CD4-positive, alpha-beta memory T cell (primary cell): ENCODE measurements at regions not wholly inside any gene's neighbourhood (a gene's known extent, or its start where the extent isn't known, plus 50 kb on each side); places are given as distances from the start of the nearest gene placed in this dataset.
"Not testable (repeated sequence)": the region's sequence is repeated elsewhere in the genome, so short reads cannot be mapped to it uniquely, and the experiment has no call there.

Experiments
- CTCF ChIA-PET: fragments of 350-600 bp; sonication (Branson Sonifier 250); formaldehyde crosslinking; loops from one replicate; lab custom pipeline; 2021; ENCODE audit warnings: inconsistent platforms; ENCODE audit not compliant: partially characterized antibody; lab: Charles Lee
- POLR2A ChIA-PET: fragments of 350-600 bp; sonication (Branson Sonifier 250); formaldehyde crosslinking; loops from one replicate; lab custom pipeline; 2021; ENCODE audit not compliant: partially characterized antibody; lab: Charles Lee
- DNase-seq, 5 donors: peaks; one replicate each; pipeline versions ENCODE4 v3.0.0 to v3.0.0-alpha.2; 2020 to 2022; ENCODE audit warnings: mixed read lengths in 1 of 5
- H3K27ac ChIP-seq: one replicate; pipeline ENCODE4 v1.7.0; 2013; ENCODE audit warnings: low read depth, low read length
- H3K27me3 ChIP-seq: 2 replicates; pipeline ENCODE4 v1.7.0; 2013; ENCODE audit warnings: mild to moderate bottlenecking, low read length, moderate library complexity; ENCODE audit not compliant: insufficient read depth
- H3K36me3 ChIP-seq: 2 replicates; pipeline ENCODE4 v1.7.0; 2013; ENCODE audit warnings: mild to moderate bottlenecking, low read length, moderate library complexity; ENCODE audit not compliant: insufficient read depth
- H3K4me1 ChIP-seq: 2 replicates; pipeline ENCODE4 v1.7.0; 2013; ENCODE audit warnings: mild to moderate bottlenecking, low read length, moderate library complexity; ENCODE audit not compliant: insufficient read depth
- H3K4me3 ChIP-seq, 2 donors: one replicate each; pipeline ENCODE4 v1.7.0; 2013; ENCODE audit warnings: low read length in 2 of 2, mild to moderate bottlenecking in 1 of 2
- H3K9me3 ChIP-seq, 2 donors: one replicate each; pipeline ENCODE4 v1.7.0; 2013; ENCODE audit warnings: low read length in 2 of 2, control low read depth in 1 of 2; ENCODE audit not compliant: control insufficient read depth in 1 of 2
- H3K27ac Mint-ChIP-seq, 7 donors: one replicate each; pipeline ENCODE4 v1.8.0; 2020 to 2021; ENCODE audit warnings: mixed read lengths in 7 of 7, mild to moderate bottlenecking in 6 of 7, inconsistent platforms in 3 of 7, moderate library complexity in 3 of 7
- H3K27me3 Mint-ChIP-seq, 2 donors: one replicate each; pipeline ENCODE4 v1.8.0; 2020 to 2021; ENCODE audit warnings: mixed read lengths in 2 of 2
- H3K36me3 Mint-ChIP-seq, 2 donors: one replicate each; pipeline ENCODE4 v1.8.0; 2020 to 2021; ENCODE audit warnings: mixed read lengths in 2 of 2, inconsistent platforms in 1 of 2, mild to moderate bottlenecking in 1 of 2
- H3K4me1 Mint-ChIP-seq, 4 donors: one replicate each; pipeline ENCODE4 v1.8.0; 2020 to 2021; ENCODE audit warnings: mixed read lengths in 4 of 4, mild to moderate bottlenecking in 1 of 4
- H3K4me3 Mint-ChIP-seq, 8 donors: one replicate each; pipeline ENCODE4 v1.8.0; 2020 to 2021; ENCODE audit warnings: mixed read lengths in 8 of 8, mild to moderate bottlenecking in 7 of 8, moderate library complexity in 6 of 8, inconsistent platforms in 3 of 8
- H3K9me3 Mint-ChIP-seq, 8 donors: one replicate each; pipeline ENCODE4 v1.8.0; 2020 to 2021; ENCODE audit warnings: mixed read lengths in 8 of 8, mild to moderate bottlenecking in 5 of 8, inconsistent platforms in 3 of 8, moderate library complexity in 1 of 8
- intact Hi-C: fragments of 100-400 bp; cut with micrococcal nuclease; formaldehyde crosslinking; loops from one replicate; pipeline ENCODE4 v1.15.1; 2023

GRCh38 chr9:80493258-80493657 lies 921.5 kb downstream of the TLE4 start:
- H3K4me3 ChIP-seq = no peak overlapping the region
- no peaks in the 10 kb centered on the region for H3K4me1 ChIP-seq
- intact Hi-C loops = no loop called here
- H3K36me3 ChIP-seq = no peaks in the 10 kb centered on the region
- peaks cover 0 to 9% (median 5%) of the 10 kb centered on the region in 8 donors for H3K9me3 Mint-ChIP-seq
- H3K27me3 ChIP-seq = no peaks in the 10 kb centered on the region
- H3K27ac ChIP-seq = no peak overlapping the region
- H3K27ac Mint-ChIP-seq = no peak overlapping the region
- H3K9me3 ChIP-seq = peaks cover 0 to 3% of the 10 kb centered on the region in 2 donors
- no peaks in the 10 kb centered on the region for H3K4me1 Mint-ChIP-seq
- CTCF ChIA-PET = no interaction called here
- H3K4me3 Mint-ChIP-seq = no peak overlapping the region
- H3K27me3 Mint-ChIP-seq = no peaks in the 10 kb centered on the region
- POLR2A ChIA-PET = no interaction called here
- DNase-seq = no peak
- H3K36me3 Mint-ChIP-seq = no peaks in the 10 kb centered on the region

- peaks cover 0 to 2% of the 10 kb centered on the region in 2 donors for H3K9me3 ChIP-seq
- H3K27me3 Mint-ChIP-seq = no peaks in the 10 kb centered on the region
- POLR2A ChIA-PET = no interaction called here
- no peaks in the 10 kb centered on the region for H3K4me1 ChIP-seq
- intact Hi-C loops = no loop called here
- H3K4me3 Mint-ChIP-seq = no peak overlapping the region
- no peak for DNase-seq
- no peaks in the 10 kb centered on the region for H3K36me3 Mint-ChIP-seq
- no peaks in the 10 kb centered on the region for H3K27me3 ChIP-seq
- no peaks in the 10 kb centered on the region for H3K4me1 Mint-ChIP-seq
- CTCF ChIA-PET = no interaction called here
- H3K27ac Mint-ChIP-seq = no peak overlapping the region
- H3K9me3 Mint-ChIP-seq = peaks cover 0 to 9% (median 4%) of the 10 kb centered on the region in 8 donors
- H3K4me3 ChIP-seq = no peak overlapping the region
- no peak overlapping the region for H3K27ac ChIP-seq
- H3K36me3 ChIP-seq = no peaks in the 10 kb centered on the region
Measured at GRCh38 chr9:80492221-80492620, 920.5 kb downstream of the TLE4 start.

GRCh38 chr9:80491086-80491696 lies 919.4 kb downstream of the TLE4 start:
- H3K36me3 ChIP-seq = no peaks in the 10 kb centered on the region
- POLR2A ChIA-PET = no interaction called here
- H3K36me3 Mint-ChIP-seq = no peaks in the 10 kb centered on the region
- H3K27ac Mint-ChIP-seq = no peak overlapping the region
- H3K4me1 Mint-ChIP-seq = no peaks in the 10 kb centered on the region
- DNase-seq = no peak
- peaks cover 0 to 9% (median 0%) of the 10 kb centered on the region in 8 donors for H3K9me3 Mint-ChIP-seq
- CTCF ChIA-PET = no interaction called here
- H3K27me3 Mint-ChIP-seq = no peaks in the 10 kb centered on the region
- H3K27ac ChIP-seq = no peak overlapping the region
- H3K4me3 Mint-ChIP-seq = no peak overlapping the region
- no peaks in the 10 kb centered on the region for H3K27me3 ChIP-seq
- H3K4me1 ChIP-seq = no peaks in the 10 kb centered on the region
- no peak overlapping the region for H3K4me3 ChIP-seq
- intact Hi-C loops = no loop called here
- no peaks in the 10 kb centered on the region for H3K9me3 ChIP-seq

- Mint-ChIP-seq H3K27ac (no peak overlapping the region), H3K4me1 (no peaks in the 10 kb centered on the region), H3K36me3 (no peaks in the 10 kb centered on the region), H3K9me3 (peaks cover 0 to 9% (median 0%) of the 10 kb centered on the region in 8 donors), H3K27me3 (no peaks in the 10 kb centered on the region), H3K4me3 (no peak overlapping the region)
- CTCF ChIA-PET = no interaction called here
- DNase-seq = no peak
- no peak overlapping the region for H3K27ac ChIP-seq
- no peaks in the 10 kb centered on the region for H3K27me3 ChIP-seq
- no peaks in the 10 kb centered on the region for H3K9me3 ChIP-seq
- H3K36me3 ChIP-seq = no peaks in the 10 kb centered on the region
- no peak overlapping the region for H3K4me3 ChIP-seq
- H3K4me1 ChIP-seq = no peaks in the 10 kb centered on the region
- intact Hi-C loops = no loop called here
- POLR2A ChIA-PET = no interaction called here
Measured at GRCh38 chr9:80489329-80489728, 917.6 kb downstream of the TLE4 start.

- Mint-ChIP-seq H3K9me3 (peaks cover under 1 to 19% (median 8%) of the 10 kb centered on the region in 8 donors), H3K27ac (no peak overlapping the region), H3K27me3 (no peaks in the 10 kb centered on the region), H3K36me3 (no peaks in the 10 kb centered on the region), H3K4me1 (no peaks in the 10 kb centered on the region), H3K4me3 (no peak overlapping the region)
- POLR2A ChIA-PET = no interaction called here
- H3K4me1 ChIP-seq = no peaks in the 10 kb centered on the region
- no peaks in the 10 kb centered on the region for H3K27me3 ChIP-seq
- H3K4me3 ChIP-seq = no peak overlapping the region
- H3K27ac ChIP-seq = no peak overlapping the region
- CTCF ChIA-PET = no interaction called here
- DNase-seq = no peak
- H3K36me3 ChIP-seq = no peaks in the 10 kb centered on the region
- H3K9me3 ChIP-seq = no peaks in the 10 kb centered on the region
- intact Hi-C loops = no loop called here
Measured at GRCh38 chr9:80485420-80486250, 913.9 kb downstream of the TLE4 start.

GRCh38 chr9:80482251-80482650 lies 910.5 kb downstream of the TLE4 start:
- peaks cover 2 to 21% (median 13%) of the 10 kb centered on the region in 8 donors for H3K9me3 Mint-ChIP-seq
- H3K27me3 ChIP-seq, POLR2A ChIA-PET, CTCF ChIA-PET, H3K36me3 ChIP-seq, H3K4me1 Mint-ChIP-seq, H3K36me3 Mint-ChIP-seq, H3K27ac ChIP-seq, H3K27me3 Mint-ChIP-seq, H3K4me3 Mint-ChIP-seq, DNase-seq, H3K4me3 ChIP-seq, H3K9me3 ChIP-seq, H3K27ac Mint-ChIP-seq, intact Hi-C loops, H3K4me1 ChIP-seq: not testable (repeated sequence)

GRCh38 chr9:80467632-80468031 lies 895.9 kb downstream of the TLE4 start:
- no peaks in the 10 kb centered on the region for H3K4me1 Mint-ChIP-seq
- intact Hi-C loops = no loop called here
- no peak overlapping the region for H3K4me3 ChIP-seq
- H3K27me3 Mint-ChIP-seq = no peaks in the 10 kb centered on the region
- ChIA-PET POLR2A (no interaction called here), CTCF (no interaction called here)
- H3K9me3 Mint-ChIP-seq = peaks cover 0 to 8% (median 0%) of the 10 kb centered on the region in 8 donors
- H3K36me3 ChIP-seq = no peaks in the 10 kb centered on the region
- no peak overlapping the region for H3K27ac Mint-ChIP-seq
- H3K27ac ChIP-seq = no peak overlapping the region
- no peaks in the 10 kb centered on the region for H3K9me3 ChIP-seq
- H3K27me3 ChIP-seq = no peaks in the 10 kb centered on the region
- no peaks in the 10 kb centered on the region for H3K4me1 ChIP-seq
- no peak overlapping the region for H3K4me3 Mint-ChIP-seq
- H3K36me3 Mint-ChIP-seq = no peaks in the 10 kb centered on the region
- no peak for DNase-seq
